Ureter (tissue), 1 donor: ENCODE measurements at regions not wholly inside any gene's neighbourhood (a gene's known extent, or its start where the extent isn't known, plus 50 kb on each side); places are given as distances from the start of the nearest gene placed in this dataset.

Experiments
- DNase-seq: peaks from one replicate; pipeline ENCODE4 v3.0.0-alpha.2; 2020; ENCODE audit warnings: low spot score
- donor health status: DM: yes; HTN: yes; CAD: no.

DNA sequence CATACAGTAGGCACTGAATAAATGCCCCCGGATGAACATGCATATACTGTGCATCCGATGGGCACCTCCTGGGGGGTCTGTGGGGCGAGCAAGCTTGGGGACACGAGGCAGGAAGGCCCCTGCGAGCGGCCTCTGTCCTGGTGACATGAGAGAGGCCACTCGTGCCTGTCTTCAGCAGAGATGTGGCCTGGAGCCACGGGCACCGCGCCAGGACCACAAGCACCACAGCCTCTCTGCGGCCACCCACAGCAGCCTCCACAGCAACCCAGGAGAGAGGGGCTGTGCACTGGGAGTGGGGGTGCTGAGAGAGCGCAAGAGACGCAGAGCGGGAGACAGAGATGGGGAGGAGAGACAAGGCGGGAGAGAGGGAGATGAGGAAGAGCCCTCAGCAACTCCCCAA, 118.5 kb downstream of the RFLNA start:
- no peak for DNase-seq

DNA sequence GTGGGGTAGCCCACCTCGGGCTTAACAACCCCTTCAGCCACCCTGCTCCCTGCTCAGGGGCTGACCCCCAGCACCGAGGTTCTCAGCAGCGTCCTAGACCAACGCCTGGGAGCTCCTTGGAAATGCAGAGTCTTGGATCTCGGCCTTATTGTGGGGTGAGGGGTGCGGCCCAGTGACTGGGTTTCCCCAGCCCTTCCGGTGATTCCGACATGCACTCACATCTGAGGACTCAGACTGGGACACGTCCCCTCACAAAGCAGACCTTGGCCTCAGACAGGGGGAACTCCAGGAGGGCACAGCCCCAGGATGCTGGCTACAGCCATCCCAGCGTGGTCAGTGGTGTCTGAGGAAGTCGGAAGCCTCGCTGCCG, 117.7 kb downstream of the RFLNA start:
- DNase-seq: no peak

DNA sequence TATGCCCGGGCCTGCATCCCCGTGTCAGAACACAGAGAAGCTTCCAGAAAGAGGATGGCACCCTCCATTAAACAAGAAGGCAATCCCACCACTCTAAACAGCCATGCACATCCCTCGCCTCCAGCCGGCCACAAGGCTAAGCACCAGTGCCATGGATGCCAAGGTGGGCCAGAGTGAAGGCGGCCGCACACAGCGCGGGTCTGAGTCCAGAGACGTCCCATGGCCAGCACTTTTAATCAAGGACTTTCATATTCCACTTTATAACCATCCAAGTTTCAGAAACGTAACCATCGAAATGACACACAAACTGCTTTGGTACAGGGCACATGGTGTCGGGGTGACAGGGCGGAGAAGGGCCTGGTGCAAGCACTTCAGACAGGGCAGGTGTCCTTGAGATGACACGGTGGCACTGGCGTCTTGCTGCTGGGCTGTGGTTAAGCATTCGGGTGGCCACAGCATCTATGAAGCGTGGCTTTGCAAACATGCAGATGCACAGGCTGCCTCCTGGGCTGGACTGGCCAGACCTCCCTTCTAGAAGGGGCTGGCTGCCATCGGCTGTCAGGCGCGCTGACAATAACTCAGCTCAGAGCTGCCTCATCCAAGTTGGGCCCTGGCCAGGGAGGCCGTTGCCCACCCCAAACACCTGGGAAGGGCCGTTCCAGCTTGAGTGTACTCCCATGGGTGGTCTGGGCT, 117.2 kb downstream of the RFLNA start:
- DNase-seq: no peak

DNA sequence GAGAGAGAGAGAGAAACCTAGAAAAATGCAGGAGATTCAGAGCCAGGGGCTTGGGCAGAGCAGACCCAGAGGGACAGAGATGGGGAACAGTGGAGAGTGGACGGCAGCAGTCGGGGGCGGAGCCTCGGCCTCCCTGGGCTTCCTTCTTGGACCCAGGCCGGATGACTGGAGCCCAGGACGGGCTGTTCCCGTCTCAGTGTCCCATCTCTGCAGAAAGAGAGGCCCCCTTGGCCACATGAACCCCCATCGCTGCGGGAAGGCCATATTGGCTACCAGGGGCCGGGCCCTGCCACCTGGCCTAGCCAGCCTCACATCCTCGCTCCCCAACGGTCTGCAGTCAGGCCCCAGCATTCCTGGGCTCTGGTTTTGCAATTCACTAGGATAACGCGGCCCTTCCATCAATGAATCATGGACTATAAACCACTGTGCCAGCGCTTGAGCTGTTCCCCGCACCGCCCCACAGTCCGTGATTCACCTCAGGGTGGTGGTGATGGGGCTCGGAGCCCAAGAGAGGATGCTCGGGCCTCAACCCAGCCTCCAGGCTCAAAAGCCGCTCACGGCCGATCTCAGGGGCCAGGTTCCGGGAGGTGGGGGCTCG, 116.5 kb downstream of the RFLNA start:
- peak; percentile 80 for DNase-seq

DNA sequence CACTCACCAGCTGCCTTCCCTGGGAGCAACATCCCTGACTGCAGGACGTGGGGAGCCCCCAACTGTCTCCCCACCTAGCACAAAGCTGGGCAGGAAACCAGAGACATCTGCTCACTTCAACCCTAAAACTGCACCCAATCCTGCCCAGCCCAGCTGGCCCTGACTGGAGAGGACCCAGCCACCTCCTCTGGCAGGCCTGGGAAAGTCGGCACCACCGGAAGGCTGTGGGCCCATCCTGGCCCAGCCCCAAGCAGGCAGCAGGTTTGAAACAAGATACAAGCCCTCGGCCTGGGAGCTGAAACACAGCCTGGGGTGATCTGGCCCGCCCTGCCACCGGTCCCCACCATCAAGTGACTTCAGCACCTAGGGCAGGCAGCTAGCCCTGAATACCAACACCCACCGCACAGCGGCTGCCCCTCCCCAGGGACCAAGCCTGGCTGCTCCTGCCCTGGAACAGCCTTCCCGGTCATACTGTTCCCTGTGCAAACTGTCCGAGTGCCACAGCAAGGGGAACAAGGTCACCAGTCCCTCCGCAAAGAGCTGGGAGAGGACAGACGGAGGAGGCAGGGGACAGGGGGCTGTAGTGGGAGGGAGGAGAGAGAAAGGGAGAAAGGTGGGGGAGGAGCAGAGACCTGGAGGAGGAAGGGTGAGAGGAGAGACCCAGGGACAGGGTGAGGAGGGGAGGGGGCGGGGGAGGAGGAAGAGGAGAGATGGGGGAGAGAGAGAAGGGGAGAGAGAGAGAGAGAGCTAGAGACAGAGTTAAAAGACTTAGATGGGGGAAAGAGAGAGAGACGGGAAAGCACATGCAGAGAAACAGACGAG, 115.7 kb downstream of the RFLNA start:
- no peak for DNase-seq

DNA sequence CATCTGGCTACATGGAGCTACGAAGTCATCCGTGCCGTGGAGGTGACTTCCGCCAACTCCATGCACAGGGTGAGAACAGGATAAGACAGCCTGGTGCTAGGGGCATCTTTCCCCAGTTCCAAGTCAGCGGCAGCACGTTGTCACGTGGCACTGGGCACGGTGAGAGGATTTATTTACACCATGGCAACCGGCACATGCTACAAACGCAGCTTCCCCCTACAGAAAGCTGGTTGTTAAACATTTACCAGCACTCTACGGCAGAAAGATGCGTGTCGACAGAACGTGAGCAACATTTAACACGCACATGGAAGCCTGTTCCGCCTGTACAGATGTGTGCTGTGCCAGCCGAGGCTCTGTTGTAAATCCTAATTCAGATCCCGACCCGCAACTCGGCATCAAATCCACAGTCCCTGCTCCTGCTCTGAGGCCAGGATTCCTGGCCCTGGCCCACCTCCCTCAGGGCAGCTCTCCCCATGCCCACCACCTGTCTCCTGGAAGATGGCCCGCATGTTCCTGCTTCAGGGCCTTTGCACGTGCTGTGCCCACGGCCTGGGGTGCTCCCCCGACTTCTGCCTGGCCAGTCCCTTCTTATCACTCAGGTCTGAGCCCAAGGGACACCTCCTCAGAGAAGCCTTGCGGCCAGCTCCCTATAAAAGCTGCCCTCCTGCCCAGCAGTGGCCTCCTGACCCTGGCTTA, 114.1 kb downstream of the RFLNA start:
- DNase-seq: no peak

DNA sequence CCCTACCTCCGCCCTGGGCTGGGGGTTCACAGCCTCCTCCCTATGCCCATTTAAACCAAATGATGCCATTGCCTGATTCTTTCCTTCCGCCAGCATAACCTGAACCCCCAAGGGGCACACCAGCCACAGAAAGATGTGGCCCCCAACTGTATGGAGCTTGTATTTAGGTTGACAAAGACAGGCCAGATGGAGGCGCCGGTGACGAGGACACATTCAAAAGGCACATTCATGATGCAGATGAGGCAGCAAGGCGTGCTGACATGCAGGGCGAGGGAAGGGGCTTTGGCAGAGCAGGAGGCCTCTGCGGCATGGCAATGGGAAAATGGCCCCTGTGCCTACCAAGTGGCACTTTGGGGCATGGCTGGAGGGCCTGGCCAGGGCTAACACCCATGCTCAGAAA, 112.2 kb downstream of the RFLNA start:
- no peak for DNase-seq

DNA sequence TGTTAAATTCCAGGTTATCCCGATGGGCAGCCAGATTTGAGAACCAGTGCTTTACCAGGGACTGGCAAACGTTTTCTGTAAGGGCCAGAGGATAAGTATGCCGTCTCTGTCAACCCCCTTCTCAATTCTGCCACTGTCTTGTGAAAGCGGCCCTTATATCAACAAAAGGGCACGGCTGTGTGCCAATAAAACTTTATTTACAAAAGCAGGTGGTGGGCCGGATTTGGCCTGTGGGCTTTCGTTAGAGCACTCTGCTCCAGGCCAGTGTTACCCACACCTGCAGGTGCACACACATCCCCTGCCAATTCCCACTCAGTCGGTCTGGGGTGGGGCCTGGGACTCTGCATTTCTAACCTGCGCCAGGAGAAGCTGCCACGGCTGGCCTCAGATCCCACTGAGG, 111.2 kb downstream of the RFLNA start:
- DNase-seq: no peak

DNA sequence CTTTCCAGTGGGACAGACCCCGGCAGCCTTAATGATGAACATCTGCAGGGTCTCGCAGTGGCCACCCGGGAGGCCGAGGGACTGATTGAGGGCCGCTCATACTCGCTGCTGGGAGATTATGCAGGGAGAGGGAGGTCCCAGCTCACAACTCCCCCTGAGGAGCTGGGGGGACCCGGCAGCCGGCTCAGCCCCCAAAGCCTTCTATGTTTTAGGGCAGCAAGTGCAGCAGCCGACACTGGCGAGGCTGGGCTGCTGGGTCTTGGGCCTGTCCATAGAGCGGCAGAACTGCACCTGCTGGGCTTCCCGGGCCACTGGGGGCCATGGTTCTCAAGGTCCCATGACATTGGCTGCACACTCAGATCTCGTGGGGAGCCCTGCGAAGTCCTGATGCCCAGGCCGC, 110.7 kb downstream of the RFLNA start:
- DNase-seq: no peak

DNA sequence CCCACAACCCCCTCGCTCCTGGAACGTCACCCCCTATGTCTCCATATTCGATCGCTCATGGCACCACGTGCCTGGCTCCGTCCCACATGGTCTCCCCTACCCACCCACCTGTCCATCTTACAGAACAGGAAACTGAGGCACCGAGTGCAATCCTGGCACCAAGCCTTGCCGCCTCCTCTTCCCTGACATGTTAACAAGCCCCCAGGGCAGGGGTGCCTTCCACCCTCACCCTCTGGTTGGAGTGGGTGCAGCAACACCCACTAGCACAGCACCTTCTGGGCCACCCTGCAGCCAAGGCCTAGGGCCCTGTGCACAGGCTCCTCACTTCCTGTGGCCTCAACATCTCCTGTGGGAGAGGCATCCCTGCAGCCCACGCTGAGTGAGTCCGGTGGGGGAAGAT, 110.3 kb downstream of the RFLNA start:
- no peak for DNase-seq

DNA sequence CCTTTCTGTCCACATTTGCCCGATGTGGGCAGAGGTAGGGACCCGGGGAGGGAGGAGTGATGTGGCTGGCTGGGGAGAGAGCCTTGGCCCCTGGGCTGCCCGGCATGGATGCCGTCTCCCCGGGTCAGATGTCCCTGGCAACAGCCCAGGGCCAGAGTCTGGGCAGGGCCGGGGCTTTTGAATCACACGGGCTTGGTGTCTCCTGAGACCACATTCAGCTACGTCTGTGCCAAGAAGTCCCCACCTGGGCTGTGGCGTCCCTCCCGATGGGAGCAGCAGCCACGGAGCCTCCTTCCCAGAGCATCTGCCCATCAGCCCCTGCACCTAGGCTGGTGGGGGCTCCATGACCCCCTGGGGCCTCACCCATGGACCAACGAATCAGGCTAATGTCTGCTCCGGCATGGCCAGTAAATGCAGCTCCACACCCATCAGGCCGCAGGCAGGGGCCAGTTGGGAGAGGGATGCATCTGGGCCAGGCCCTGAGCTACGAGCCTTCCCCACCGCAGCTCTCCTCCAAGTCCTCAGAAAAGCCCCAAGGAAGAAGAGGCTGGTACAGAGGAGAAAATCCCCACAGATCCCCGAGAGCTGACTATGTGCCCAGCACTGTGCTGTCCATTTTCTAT, 109.4 kb downstream of the RFLNA start:
- DNase-seq: no peak

DNA sequence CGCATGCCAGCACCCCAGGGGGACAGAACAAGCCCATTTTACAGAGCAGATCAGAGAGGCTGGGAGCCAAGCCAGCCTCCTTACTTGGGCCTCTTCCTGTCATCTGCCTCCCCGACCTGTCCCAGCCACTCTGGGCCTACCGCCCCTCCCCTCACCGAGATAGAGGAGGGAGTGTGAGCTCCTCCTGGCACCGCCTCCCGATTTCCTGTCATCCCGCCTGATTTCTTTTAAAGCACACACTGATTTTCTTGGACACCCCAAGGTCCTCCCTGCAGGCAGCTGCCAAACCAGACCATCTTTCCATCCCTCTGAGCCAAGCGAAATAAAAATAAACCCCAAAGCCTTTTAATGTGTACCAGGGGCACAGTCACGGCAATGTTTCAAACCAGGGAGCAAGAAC, 108.4 kb downstream of the RFLNA start:
- no peak for DNase-seq

DNA sequence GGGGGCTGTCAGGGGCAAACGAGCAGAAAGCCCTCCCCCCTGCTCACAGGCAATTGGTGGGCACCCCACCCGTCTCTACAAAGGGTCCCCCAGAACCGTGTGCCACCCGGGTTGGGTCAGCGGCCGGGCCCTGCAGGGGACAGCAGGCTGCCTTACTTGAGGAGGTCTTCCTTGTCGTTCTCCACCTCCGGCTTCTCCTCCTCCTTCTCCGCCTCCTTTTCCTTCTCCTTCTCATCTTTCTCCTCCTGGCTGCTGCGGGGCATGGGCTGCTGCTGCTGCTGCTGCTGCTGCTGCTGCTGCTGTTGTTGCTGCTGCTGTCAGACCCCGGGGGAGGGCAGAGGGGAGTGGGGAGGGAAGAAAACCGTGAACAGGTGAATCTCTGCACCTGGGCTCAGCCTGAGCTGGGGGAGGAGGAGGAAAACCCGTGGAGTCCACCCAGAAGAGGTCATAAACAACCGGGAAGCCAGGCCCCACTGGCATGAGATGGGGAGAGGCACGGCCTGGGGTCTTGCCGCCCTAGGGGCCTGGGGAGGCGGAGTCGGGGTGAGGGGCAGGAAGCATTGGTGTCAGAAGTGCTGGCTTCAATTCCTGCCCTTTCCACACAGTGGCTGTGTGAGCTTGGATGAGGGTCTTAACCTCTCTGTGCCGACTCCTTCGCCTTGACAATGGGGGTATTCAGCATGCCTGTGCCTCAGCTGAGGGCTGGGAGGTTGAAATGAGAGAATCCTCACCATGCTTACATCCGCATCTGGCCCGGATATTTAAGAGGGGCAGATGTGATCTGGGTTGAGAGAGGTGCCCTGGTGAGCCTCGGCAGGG, 107.6 kb downstream of the RFLNA start:
- no peak for DNase-seq

DNA sequence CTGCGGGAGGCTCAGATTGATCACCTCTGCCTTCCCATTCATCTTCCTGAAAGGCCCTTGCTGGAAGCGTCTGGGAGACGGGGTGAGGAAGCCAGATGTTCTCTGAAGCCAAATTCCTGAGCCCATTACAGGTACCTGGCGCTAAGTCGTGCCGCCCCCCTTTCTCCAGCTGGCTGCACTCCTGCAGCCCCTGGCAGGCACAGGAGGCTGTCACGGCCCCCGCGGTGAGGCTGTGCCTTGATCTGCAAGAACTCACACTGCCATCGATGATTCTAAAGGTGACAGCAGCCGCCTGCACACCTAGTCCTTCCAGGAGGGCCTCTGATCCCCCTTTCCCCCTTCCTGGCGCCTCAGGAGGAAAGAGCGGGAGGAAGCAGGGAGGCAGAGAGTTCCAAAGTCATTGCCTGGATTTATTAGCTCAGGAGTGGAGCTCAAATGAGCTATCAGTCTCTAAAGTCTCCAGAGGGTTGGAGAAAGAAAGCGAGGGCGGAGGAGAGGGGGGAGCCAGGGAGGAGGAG, 106.9 kb downstream of the RFLNA start:
- DNase-seq: no peak

DNA sequence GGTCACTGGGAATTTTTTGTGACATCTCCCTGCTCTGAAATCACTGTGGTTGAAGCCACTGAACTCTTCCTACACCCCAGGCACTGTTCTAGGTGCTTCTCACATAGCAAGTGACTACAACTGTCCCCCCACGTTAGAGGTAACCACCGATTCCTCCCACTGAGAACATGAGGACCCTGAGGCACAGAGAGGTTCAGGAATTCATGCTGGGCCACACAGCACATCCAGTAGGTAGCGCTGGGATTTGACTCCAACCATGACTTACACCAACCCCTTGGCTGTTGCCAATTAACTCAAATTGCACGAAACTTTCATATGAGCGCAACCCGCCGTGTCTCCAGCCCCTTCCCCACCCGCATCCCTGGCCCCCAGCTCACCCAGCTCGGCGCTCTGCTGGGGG, 105.2 kb downstream of the RFLNA start:
- DNase-seq: no peak

DNA sequence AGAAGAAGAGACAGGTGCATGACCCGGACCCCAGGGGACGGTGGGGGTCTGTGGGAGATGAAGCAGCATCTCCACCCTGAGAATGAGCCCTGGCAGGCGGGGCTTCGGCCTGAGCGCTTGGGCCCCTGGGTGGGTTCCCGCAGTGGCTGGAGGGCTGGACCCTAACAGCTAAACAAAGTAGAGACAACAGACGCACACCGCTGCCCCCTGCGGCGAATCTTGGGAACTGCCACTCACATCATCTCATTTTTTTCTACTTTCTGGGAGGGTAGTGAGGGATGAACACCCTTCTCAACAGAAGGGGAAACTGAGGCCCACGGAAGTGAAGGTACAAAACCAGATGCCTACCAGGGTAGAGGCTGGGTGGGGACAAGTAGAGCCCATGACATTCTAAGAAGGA, 104.7 kb downstream of the RFLNA start:
- DNase-seq: no peak

DNA sequence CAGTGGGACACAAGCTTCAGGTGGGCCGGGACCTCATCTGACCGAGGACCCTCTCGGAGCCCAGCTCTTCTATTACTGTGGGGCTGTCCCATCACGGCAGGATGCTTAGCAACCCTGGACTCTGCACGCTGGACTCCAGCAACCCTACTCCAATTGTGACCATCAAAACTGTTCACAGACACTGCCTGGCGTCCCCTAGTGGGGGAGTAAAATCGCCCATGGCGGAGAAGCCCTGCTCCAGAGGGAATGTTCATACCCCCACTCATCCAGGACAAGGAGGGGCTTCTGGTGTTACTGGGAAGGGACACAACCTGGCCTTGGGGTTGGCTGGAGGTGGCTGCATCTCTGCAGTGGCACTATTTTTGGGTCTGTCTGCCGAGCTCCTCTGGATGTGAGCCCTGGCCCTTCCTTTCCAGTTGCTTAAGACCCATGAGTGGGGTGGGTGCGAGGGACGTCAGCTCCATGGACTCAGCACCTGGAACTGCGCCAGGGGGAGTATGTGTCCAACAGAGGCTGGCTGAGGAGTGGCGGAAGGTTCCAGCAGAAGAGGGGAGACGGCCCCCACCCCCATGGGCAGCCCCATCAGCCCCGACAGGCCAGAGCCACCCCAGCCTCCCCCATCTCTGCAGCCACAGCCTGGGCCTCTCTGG, 103.8 kb downstream of the RFLNA start:
- DNase-seq: peak; percentile 81

DNA sequence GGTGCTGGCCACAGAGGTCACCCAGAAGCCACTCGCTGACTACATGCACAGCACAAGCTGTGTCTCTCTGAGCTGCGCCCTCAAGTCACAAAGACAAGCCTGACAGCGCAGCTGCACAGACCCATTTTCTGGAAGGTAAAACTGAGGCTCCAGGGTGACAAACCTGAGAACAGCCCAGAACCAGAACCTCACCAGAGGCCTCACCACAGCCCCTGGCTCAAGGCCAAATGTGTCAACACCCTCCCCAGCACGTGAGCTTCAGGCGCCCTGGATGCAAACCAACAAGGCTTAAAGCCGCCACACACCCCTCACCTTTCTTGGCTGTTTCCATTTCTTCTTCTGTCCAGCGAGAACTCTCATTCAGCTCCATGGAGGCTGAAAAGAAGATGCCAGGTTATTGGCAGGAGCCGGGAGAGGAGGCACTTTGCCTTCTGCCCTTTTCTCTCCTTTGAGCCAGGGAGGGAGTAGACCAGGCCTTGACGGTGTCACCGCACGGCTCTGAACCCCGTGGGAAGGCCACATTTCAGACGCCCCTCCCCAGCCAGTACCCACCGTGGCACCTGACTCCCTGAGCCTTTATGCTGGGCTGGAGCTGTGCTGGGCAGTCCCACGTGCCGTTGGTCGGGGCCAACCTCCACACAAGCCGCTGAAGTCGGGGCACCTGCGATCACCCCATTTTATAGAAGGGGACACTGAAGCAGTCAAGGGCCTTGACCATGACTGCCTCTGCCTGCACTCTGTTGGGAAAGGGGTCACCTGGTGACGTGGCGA, 103.1 kb downstream of the RFLNA start:
- no peak for DNase-seq

DNA sequence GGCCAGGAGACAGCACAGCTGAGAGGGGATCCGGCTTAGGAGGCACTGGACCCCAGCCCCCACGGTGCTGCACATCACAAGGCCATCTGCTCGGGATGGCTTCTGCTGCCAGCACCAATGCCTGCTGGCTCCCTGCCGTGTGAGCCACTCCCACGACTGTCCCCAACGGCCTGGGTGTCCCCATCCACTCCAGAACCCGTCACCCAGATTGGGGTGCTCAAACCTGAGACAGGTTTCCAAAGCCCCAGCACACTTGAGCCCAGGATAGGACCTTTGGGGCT, 102.4 kb downstream of the RFLNA start:
- DNase-seq: no peak
